ENCODE measurements at regions not wholly inside any gene's neighbourhood (a gene's known extent, or its start where the extent isn't known, plus 50 kb on each side); places are given as distances from the start of the nearest gene placed in this dataset.

DNA sequence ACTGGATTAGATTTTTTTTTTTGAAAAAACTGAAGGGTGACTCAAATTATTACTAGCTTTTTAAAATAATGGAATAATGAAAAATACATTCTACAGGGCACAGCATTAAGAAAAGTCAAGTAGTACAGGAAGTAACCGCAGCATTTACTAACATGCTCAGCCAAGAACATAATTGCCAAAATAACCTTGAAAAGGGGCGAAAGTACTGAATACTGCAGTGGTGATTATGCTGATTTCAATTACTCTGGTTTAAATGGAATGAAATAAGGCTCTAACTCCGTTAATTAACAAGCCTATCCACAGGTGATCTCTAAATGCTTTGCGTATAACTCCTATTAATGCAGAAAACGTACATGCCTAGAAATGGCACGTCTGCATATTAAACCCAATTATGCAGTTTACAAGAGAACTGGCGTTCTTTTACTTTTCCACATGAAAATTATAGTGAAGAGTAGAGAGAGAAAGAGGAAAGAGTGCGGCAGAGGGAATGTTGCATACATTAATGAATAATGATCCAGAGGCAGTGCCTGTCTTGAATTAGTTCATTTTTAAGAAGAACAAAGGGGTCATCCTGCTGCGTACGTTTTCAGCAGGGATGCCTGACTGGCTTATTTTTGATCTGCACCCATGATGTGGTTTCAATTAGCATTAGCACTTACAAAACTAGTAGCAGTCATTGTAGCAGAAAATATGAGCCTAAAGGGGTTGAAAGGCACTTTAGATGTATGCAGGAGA lies 612.4 kb downstream of the NYAP2 start:
- no peak for DNase-seq

DNA sequence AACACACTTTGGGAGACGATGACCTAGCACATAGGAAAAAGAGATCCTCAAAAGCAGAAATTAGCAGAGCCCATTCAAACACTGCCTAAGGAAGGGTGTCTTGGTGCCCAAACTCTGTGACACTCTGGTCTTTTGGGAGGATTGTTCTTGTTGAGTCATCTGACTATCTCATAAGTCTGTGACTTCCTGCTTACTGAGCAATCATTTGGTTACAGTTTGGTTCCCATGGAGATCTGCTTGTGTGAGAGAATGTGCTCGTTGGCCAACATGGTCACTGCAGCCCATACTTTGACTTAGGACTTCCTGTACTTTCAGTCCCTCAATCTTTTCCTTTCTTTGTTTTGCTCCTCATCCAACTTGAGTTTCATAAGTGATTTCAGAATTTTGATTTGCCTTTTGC lies 602.9 kb downstream of the NYAP2 start:
- DNase-seq: no peak

DNA sequence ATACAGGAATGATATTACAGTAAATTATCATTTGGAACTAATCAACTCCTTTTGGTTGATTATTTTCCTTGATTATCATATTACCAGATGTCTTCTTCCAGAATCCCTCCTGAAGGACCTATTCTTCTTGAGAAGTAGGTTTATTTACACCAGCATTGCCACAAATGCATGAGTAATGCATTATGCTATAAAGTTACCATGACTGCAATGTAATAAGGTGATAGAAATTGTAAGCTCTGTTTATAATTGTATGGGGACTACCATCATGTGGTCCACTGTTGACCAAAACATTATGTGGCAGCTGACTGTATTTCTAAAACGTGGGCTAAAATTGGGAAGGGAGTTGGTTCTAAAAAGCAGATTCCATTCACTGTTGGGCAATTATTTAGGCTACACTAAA lies 602.2 kb downstream of the NYAP2 start:
- DNase-seq: no peak

DNA sequence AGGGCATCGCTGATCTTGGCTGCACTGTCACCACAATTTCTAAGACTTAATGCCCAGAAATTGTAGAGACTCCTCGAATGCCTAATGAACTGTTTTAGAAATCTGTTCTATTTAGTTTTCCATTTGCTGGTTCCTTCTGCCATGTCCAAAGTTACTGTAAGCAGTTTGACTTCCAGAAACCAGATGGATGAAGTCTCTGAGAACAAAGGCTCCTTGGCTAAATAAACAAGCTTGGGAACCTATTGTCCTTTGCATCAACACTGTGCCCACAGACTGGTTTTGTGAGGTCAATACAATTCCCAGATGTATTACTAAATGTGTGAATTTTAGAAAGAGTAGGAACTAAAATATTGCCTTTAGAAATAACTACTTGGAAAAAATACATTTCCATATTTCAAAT lies 600.2 kb downstream of the NYAP2 start:
- no peak for DNase-seq

DNA sequence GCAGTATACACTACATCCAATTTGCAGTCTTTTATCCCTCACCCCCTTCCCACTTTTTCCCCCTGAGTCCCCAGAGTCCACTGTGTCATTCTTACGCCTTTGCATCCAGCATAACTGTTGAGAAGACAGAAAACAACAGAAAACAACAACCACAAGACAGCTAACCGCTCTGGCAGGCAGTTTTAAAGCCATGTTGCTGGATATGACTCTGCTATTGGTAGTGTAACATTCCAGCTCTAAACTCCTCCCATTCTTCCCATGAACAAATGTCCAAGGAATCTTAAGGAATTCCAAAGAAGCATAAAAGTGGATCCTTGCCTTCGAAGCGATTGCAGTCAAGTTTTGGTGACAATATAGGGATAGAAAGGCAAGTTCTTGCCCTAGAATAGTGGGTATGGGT lies 599.1 kb downstream of the NYAP2 start:
- no peak for DNase-seq

DNA sequence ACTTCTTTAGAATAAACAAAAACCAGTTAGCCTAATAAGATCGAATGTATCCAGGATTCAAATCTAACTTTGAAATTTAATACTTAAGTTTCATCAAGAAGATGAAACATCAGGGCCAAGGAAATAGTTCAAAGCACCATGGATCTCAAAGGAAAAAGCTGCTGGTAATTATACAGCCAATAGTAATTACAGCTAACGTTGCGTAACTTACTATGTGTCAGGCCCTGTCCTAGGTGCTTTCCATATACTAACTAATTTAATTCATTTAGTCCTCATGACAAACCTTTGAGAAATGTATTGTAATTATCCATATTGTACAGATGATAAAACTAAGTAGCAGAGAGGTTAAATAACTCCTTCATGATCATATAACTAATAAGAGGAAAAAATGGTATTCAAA lies 598.6 kb downstream of the NYAP2 start:
- DNase-seq: no peak

DNA sequence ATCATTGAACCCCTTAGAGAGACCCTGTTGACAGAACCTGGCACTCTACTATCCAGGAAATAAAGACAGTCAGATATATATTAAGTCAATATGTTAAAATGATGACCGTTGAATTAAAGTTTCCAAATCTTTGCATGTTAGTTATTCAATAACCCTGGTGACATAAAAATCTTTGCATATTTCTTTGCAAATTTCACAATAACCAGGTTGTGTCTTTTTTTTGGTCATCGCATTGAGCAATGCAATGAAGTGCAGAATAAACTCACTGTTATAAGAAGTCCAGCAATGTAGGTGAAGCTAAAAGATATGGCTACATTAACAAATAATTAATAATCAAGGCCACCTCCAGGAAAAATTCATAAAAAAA lies 596.9 kb downstream of the NYAP2 start:
- no peak for DNase-seq

DNA sequence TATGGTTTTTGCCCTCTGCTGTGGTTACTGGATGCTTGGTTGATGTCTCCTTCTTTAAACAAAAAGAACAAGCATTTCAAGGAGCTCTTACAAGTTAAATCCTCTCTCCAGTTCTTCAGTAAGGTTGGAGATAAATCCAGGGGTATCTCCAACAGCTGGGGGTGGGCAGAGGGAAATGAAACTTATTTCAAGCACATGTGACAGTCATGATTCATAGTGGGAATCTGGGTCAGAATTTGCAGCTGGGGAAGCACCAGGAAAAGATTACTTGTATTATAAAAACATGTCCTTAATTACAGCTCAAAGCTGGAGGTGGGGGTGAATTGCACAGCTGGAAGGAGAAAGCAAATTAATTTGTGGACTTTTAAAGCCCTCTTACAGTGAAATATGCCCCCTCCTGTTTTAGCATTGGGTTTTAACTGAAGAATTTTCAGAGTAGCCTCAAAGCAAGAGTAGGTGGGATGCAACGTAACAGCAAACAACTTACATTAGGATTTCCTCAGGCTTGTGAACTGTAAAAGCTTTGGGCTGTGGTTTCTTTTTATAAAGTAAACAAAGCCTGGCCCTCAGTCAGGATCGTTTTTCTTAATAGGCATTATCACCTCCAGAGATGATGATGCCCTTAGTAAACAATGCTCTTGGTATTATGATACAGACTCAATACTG lies 596.4 kb downstream of the NYAP2 start:
- no peak for DNase-seq

DNA sequence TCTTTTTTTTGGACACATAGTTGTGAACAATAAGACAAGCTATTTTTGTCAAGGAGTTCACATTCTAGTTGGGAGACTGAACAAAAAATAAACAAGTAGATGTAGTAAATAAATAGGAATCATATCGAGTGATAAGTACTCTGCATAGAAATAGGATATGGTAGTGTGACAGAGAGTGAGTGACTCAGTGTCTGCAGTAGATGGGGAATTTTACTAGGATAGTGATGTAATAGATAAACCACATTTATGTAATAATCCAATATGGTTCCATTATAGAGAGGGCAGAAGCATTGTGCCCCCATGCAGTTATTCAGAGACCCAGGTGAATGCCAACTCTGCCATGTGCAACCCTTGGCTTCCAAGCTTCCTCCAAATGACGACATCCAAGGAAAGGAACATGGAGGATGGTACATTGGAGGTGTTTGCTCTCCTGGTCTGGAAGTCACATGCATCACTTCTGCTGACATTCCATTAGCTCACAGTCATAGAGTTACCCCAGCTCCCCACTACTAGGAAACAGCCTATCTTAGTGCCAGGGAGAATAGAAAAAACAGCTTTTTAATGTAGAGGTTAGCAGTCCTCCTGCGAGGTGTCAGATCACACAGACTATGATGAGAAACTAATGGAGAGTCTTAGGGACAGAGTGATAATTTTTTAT lies 595.4 kb downstream of the NYAP2 start:
- DNase-seq: no peak

DNA sequence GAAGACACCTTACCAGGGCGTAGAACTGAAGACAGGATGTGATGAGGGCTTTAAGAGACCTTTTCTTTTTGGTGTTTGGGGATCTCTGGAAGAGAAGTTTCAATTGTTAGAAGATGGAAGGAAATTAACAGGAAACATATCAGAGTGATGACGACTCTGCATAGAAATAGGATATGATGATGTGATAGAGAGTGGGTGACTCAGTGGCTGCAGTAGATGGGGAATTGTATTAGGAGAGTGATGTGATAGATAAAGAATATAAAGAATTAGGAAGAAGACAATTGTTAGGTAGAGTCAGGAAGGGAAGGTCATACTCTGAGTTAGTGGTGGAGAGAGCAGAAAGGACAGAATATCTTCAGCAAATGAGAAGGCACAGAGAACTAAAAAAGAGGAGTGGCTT lies 593.9 kb downstream of the NYAP2 start:
- DNase-seq: no peak

DNA sequence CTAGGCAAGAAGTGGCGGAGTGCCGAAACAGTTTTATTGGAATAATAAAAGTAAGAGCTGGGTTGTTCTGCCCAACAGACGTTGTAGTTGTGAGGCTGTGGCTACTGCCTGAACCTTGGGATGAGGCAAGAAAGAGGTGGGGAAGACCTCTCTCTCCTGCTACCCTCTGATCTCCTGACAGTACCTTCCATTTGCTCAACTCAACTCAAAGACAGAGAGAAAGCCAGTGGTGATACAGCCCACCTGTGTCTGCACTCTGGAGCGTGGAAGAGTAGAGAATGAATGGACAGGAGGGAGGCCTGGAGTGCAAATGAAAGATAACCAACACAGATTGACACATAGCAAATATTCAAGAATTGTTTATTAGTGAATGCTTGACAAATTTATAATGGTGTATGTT lies 590.3 kb downstream of the NYAP2 start:
- no peak for DNase-seq

DNA sequence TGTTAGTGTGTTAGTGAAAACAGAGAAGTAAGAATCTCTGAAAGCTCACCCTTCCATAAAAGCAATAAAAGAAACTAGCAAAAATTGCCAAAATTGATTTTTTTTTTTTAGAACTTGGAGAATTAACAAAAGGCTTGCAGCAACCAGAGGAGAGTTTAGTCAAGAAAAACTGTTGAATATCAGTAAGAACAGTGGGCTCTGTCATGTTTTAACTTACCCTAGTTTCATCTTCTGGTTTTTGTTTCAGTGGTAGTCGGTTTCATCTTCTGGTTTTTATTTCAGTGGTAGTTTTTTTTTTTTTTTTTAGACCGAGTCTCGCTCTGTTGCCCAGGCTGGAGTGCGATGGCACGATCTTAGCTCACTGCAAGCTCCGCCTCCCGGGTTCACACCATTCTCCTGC lies 580.9 kb downstream of the NYAP2 start:
- DNase-seq: no peak

DNA sequence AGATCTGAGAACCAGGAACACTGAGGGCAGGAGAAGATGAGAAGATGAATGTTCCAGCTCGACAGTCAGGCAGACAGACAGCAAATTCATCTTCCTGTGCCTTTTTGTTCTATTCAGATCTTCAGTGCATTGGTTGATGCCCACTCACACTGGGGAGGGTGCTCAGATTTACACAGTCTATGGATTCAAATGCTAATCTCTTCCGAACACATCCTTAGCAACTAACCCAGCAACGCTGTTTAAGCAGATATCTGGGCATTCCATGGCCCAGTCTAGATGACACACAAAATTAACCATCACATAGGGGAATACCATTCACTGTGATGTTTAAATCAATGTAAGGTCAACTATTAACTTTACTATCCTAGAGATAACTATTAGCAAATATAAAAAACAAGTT lies 571.9 kb downstream of the NYAP2 start:
- no peak for DNase-seq

DNA sequence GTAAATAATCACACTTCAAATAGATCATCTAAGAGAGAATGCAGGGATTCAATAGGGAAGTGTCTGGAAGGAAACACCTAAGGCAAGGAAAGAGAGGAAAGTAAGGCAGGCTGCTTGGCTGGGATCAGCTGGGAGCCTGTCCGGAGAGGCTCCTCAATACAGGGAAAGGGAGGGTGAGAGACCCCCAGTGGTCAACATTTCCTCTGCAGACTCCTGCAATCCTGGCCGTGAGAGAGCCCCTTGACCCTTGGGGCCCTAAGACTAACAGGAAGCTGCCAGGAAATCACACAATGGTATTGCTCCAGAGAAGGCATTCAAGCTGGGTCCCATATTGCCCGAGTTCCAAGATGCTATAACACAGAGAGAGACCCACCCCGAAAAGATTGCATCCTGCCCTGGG lies 549.4 kb downstream of the NYAP2 start:
- DNase-seq: no peak

DNA sequence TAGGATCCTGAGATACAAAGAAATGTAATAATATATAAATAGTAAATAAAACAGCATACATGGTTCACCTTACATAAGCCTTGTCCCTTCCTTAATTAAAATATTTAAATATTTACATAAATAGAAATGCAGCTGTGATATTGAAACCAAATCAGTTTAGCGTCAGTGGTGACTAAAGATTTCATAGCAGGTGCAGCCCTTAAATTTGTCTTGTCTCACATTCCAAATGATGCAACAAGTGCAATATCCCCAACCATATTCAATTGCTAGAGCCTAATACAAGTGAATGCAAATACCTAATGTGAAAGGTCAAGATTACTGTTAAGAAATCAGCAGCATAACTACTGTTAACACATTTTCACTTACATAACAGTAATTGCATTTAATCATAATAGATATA lies 539.5 kb downstream of the NYAP2 start:
- DNase-seq: no peak

DNA sequence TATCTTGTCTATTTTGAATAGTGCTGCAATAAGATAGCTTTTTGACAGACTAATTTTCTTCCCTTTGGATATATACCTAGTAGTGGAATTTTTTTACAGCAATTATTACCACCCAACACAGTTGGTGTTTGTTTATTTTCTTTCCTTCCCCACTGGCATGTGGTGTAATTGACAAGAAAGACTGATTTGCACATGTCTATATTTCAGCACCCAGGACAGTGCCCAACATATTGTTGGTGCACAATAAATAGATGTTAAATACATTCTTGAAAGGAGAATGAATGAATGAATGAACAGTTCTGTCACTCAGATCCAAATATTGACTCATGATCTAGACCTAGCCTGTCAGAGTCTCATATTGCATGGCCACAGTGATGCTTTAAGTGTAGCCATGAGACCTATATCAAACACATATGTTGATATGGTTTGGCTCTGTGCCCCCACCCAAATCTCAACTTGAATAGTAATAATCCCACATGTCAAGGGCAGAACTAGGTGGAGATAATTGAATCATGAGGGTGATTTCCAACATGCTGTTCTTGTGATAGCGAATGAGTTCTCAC lies 538.2 kb downstream of the NYAP2 start:
- no peak for DNase-seq

DNA sequence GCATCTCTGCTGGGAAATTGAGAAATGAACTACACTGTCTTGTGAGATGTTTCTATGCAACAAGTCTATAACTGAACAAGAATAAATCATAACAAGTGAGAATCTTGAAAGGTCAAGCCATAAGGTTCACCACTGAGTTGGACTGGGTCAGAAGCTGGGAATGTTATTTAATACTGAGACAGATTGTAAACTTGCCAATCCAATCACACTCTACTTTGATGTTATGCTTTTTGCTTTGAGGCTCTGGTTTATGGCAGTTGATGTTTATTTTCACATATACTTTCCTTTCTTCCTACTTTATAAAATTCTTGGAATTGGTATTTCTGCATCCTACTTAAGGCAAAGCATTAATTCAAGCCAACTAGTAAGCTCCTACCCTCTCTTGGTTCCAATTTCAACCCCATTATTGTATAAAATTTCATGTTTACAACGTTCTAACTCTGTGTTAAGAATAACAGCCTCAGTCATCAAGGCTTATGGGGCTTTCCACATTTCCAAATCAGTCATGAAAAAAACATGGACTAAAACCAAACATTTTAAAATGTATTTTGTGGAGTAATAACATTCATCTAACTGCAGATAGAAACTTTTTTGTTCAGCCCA lies 533.4 kb downstream of the NYAP2 start:
- no peak for DNase-seq

DNA sequence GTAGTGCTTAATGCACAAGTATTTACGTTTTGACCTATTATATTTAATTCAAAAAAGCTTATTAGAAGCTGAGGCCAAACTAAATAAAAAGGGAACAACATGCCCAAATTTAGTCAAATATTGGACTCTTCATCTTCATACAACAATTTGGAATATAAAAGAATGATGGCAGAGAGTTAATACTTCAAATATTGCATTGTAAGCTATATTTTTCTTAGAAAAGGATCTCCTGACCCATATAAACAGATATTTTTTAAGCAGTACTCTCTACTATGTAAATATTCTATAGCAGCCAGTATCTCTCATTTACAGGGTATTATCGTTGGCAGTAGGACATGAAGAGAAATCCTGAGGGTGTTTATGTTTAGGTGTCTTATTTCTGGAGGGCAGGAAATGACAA lies 531.2 kb downstream of the NYAP2 start:
- no peak for DNase-seq

DNA sequence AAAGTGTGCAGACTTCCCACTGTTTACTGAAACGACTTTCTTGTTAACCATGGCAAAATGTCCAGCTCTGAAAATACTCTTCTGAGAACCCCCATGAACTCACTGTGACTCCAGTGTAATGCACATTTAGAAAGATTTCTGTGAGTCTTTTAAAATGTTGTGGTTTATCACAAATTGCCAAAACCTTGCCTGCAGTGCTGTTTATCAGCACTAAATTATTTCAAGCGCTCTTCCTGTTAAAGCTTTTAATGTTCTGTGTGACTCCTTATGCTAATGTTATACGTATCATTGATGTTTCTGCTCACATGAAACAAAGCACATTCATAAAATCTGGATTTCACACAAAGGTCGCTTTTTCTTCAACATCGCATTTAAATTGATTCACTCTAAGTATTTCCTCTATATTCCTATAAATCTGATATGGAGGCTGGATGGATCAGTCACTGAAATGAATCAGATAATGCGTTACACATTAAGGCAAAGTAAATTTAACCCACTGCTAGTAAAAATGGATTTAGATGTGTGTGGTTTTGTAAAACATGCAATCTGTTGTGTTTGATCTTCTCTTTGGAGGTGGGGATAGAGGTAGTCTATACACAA lies 521.2 kb downstream of the NYAP2 start:
- DNase-seq: no peak

DNA sequence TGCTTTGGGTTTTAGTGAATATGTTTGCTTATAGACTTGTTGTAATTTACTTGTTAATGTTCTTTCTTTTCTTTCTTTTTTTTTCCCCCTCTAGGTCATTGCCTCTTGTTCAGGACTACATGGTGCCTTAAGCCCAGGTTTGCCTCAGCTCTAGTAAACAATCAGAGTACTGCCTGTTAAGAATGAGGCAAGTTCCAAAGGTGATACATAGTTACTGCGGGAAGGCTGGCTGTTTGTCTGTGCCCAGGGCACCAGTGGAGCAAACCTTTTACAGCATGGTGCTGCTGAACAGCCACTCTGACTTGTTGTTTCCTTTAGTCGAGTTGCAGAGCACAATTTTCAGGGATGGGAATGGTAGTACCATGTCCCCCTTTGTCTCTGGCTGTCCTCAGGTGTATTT lies 517.2 kb downstream of the NYAP2 start:
- DNase-seq: no peak

DNA sequence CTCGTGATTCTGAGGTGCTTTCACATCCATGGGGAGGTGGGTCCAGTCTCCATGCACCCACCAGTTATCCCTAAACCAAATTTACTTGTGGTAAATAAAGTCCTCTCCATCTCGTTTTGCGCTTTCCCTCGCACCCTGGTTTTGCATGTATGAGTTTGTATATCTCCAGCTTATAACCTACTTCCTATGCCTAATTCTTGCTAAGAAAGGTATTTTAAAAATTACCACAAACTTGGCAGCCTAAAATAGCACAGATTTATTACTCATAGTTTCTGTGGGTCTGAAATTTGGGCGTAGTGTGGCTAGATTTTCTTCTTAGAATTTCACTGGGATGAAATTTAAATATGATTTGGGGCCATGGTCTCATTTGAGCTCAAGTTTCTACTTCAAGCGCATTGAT lies 511.5 kb downstream of the NYAP2 start:
- no peak for DNase-seq

DNA sequence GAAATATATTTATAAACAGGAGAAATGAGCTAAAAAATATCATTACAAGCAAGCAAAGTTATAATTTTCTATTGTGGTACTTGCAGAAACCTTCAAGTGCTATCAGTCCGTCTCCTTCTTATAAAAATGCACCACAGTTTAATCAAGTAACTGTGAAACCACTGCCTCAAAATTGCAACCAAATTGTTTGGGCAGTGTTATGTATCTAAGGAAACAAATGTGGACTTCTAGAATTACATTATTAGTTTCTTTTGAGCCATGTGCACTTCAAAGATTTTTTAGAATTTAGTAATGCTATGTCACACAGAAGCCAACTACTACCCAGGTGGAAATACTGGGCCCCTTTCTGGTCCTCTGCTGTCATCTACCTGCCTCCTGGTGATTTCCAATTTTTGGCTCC lies 495.6 kb downstream of the NYAP2 start:
- DNase-seq: no peak

DNA sequence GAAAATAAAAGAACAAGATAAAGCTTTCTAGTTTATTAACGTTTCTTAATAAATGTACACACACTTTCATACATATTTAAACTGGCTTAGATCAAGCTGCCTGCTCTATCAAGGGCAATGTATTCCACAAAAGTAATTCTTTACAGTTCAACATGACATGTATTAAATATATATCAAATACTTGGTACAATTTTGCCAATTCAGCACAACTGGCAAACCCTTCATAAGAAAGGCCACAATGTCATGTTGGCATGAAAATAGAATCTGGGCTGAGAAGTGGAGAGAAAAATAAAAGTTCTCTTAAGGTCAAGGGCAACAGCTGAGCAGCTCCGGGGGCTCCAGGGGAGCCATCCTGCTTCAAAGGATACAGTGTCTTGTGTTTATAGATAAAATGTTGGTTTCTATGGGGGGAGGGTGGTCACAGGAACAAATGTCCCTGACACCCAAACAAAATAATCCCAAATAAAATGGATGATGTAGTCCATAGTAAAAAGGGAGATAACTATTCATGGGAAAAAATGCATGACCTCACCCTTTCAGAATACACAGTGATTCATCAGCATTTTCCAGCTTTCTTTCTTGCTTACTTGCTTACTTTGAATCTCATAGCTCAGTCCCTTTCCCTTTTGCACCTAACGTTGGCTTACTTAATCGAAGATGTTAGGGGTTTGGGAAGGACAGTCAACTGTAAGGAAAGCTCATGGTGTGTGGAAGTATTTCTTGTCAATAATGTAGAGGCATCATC lies 494.9 kb downstream of the NYAP2 start:
- DNase-seq: no peak

Measured in DMS79 (cell line).